ENCODE measurements at regions not wholly inside any gene's neighbourhood (a gene's known extent, or its start where the extent isn't known, plus 50 kb on each side); places are given as distances from the start of the nearest gene placed in this dataset.

DNA sequence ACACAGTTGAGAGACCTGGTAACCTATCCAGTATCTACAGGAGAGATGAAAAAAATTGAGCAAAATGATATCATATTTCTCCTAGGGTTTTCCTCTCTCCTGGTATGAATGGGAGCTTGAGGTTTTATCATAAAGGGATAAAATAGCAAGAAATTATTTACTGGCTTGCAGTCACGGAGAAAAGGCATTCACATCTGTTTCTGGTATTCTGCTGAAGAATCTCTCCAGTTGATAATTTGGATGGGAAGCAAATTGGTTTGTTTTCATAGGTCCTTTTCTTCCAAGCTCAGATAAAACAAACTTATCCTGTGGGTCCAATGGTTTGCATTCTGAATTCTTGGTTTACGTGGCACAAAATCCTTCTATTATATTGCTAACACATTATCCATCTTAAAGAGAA lies 83.1 kb upstream of the GYPA start:
- intact Hi-C loops (cut with micrococcal nuclease): no loop called here

More for the DNA sequence above, 83.1 kb upstream of the GYPA start:
- Histone ChIP-seq H3K4me3 (ENCODE audit: insufficient read depth, low read depth, low read length) (no peak overlapping the region), H2BK5ac (ENCODE audit: low read depth, low read length, poor library complexity, severe bottlenecking) (no peak overlapping the region), H3K23ac (ENCODE audit: low read depth, low read length) (no peak overlapping the region), H3K9me3 (ENCODE audit: control insufficient read depth, insufficient read depth, low read length) (no peaks in the 10 kb centered on the region), H3K4me1 (ENCODE audit: control insufficient read depth, insufficient read depth, low read length) (no peaks in the 10 kb centered on the region), H3K18ac (ENCODE audit: low read depth, low read length) (no peak overlapping the region), H2BK20ac (ENCODE audit: low read depth, low read length) (no peak overlapping the region), H3K9ac (ENCODE audit: low read depth, low read length) (no peak overlapping the region), H4K20me1 (ENCODE audit: insufficient read depth, low read length) (no peaks in the 10 kb centered on the region), H3K4me2 (ENCODE audit: low read depth, low read length) (no peak overlapping the region), H4K8ac (ENCODE audit: low read depth in 2 of 2, low read length in 2 of 2) (no peak overlapping the region), H3K27ac (ENCODE audit: insufficient read depth, low read length) (no peak overlapping the region), H3K9me1 (ENCODE audit: insufficient read depth, low read length) (no peaks in the 10 kb centered on the region), H3K14ac (replicated peaks; ENCODE audit: low read depth, low read length) (no peak overlapping the region), H2AK9ac (replicated peaks; ENCODE audit: low read depth, low read length, poor library complexity) (no peak overlapping the region), H2BK15ac (ENCODE audit: low read depth, low read length) (no peak overlapping the region), H2BK120ac (ENCODE audit: low read depth, low read length) (no peak overlapping the region), H3K36me3 (ENCODE audit: control insufficient read depth, insufficient read depth, low read length) (no peaks in the 10 kb centered on the region), H3K27me3 (ENCODE audit: control insufficient read depth, insufficient read depth, low read length) (no peaks in the 10 kb centered on the region), H3K56ac (ENCODE audit: extremely low read depth, insufficient read depth, low read length) (no peak overlapping the region), H3K79me1 (ENCODE audit: low read depth in 1 of 2, low read length in 2 of 2) (no peaks in the 10 kb centered on the region), H3K4ac (ENCODE audit: low read depth, low read length) (no peak overlapping the region), H4K91ac (ENCODE audit: insufficient read depth, low read depth, low read length) (no peak overlapping the region), H2AK5ac (ENCODE audit: low read depth, low read length) (no peak overlapping the region), H4K5ac (ENCODE audit: low read depth, low read length) (no peak overlapping the region), H2AFZ (replicated peaks; ENCODE audit: low read length, poor library complexity) (no peak overlapping the region)
- DNase-seq (no peak), ATAC-seq (ENCODE audit: low read depth) (no peak)
- ChIA-PET POLR2A (ENCODE audit: unreplicated experiment) (no interaction called here), CTCF (no interaction called here)
- no peak for TF ChIP-seq RAD21 (IDR thresholded peaks at IDR 0.05; ENCODE audit: low read length)
- in situ Hi-C loops (cut with MboI; ENCODE audit: low sequenced_read_pairs): no loop called here
- no CpG with 5 or more reads among the region's 2 CpGs for WGBS, 2 experiments (ENCODE audit: extremely low coverage in 2 of 2, insufficient read length in 1 of 2)
- no TSS peak for BruUV-seq (replicated peaks)
- dilution Hi-C loops (cut with HindIII; ENCODE audit: low sequenced_read_pairs, unreplicated experiment): no loop called here
